ENCODE measurements at regions not wholly inside any gene's neighbourhood (a gene's known extent, or its start where the extent isn't known, plus 50 kb on each side); places are given as distances from the start of the nearest gene placed in this dataset.

DNA sequence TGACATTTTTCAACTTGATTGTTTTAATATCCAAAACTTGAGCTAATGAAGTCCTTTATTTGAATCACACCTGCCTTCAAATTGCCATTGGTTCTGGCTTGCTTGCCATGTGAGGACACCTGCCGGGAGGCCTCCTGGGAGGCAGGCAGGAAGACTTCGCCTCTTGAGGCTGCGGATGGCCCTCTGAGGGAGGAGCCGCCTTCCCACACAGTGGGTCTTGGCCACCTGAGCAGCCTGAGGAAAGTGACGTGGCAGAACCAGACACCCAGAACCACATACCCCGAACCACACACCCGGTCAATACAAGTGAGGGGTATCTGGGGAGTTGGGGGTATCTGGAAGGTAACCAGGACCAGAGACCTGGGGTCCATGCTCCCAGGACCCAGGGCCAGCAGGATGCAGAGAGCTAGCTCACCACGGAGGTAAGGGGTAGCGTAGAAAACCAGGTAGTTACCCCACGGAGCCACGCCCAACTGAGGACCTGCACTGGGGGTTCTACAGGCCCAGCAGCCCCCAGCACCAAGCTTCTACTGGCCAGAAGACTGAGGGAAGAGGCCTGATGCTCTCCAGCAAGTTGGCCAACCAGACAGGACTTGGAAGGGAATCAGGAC, 300.5 kb downstream of the TCERG1L start:
- TF ChIP-seq, protein P1, sequence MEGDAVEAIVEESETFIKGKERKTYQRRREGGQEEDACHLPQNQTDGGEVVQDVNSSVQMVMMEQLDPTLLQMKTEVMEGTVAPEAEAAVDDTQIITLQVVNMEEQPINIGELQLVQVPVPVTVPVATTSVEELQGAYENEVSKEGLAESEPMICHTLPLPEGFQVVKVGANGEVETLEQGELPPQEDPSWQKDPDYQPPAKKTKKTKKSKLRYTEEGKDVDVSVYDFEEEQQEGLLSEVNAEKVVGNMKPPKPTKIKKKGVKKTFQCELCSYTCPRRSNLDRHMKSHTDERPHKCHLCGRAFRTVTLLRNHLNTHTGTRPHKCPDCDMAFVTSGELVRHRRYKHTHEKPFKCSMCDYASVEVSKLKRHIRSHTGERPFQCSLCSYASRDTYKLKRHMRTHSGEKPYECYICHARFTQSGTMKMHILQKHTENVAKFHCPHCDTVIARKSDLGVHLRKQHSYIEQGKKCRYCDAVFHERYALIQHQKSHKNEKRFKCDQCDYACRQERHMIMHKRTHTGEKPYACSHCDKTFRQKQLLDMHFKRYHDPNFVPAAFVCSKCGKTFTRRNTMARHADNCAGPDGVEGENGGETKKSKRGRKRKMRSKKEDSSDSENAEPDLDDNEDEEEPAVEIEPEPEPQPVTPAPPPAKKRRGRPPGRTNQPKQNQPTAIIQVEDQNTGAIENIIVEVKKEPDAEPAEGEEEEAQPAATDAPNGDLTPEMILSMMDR (conservative IDR thresholded peaks at IDR 0.05; ENCODE audit: low read depth, low read length) = no peak
- TF ChIP-seq EZH2 (IDR thresholded peaks at IDR 0.05; ENCODE audit: borderline replicate concordance, low read depth, low read length, poor library complexity, severe bottlenecking) = no peak

Data from A673 (cell line).